ENCODE measurements at regions not wholly inside any gene's neighbourhood (a gene's known extent, or its start where the extent isn't known, plus 50 kb on each side); places are given as distances from the start of the nearest gene placed in this dataset.
A peak's percentile ranks its signal among the peaks of the same experiment; 100 is the strongest.

- DNase-seq (ENCODE audit: low read depth): peak; percentile 7
Observed at GRCh38 chr7:114857605-114858004, 64.3 kb upstream of the MDFIC start.

GRCh38 chr7:114859477-114859876 is 62.4 kb upstream of the MDFIC start:
- no peak for DNase-seq (ENCODE audit: low read depth)

DNA sequence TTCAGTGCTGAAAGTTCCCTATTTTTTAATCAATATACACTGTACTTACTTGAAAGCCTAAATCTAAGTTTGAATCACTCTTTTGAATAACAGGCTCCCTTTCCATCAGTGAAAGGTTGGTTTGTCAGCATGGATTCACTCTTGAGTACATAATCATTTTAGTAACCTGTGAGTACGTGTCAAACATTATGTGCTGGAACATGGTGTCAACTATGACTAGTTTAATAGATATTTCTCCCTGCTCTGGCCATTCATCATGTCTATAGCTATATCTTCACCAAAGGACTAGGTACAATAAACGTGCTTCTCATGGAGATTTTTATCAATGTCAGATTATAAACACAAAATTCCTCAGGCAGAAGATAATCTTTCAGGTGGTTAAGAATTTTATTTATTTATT is 61.7 kb upstream of the MDFIC start:
- no peak for DNase-seq (ENCODE audit: low read depth)

DNA sequence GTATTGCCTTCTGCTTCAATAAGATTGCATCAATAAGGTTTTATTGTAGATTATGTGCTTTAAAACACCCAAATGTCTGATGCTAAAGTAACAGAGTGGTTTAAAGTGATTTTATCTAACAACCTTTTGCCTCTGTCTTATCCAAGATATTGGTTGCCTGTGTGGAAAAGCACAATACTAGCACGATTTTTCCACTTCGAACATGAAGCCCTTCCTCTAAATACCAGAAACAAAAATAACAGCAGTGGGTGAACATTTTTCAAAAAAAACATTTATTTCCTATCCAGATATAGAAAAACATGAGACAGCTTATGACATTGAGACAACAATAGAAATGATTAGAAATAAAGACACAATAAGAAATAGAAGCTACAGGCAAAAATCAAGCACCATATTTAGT is 59.5 kb upstream of the MDFIC start:
- no peak for DNase-seq (ENCODE audit: low read depth)

DNA sequence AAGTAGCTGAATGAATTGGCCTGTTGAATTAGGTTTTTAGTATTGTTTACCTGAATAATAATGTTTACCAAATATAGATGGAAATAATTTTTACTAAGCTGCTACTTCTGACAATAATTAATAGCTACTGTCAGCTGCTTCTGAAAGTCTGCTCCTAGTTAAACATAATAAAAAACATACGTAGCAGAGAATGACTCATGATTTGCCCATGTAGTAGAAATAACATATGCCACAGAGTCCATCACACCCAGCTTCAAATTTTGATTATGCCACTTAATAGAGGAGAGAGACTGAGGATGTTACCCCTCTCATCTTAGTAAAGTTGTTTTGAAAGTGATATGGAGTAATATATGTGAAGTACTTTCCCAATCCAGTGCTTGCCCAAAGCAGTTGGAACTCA is 57.6 kb upstream of the MDFIC start:
- peak; percentile 51 for DNase-seq (ENCODE audit: low read depth)

- peak; percentile 73 for DNase-seq (ENCODE audit: low read depth)
Observed at GRCh38 chr7:114865564-114865963, 56.3 kb upstream of the MDFIC start.
